ENCODE measurements at regions not wholly inside any gene's neighbourhood (a gene's known extent, or its start where the extent isn't known, plus 50 kb on each side); places are given as distances from the start of the nearest gene placed in this dataset.
"Not testable (repeated sequence)": the region's sequence is repeated elsewhere in the genome, so short reads cannot be mapped to it uniquely, and the experiment has no call there.

GRCh38 chr5:118069452-118069851, 918.9 kb downstream of the DTWD2 start:
- no peaks in the 10 kb centered on the region for H4K20me1 ChIP-seq (ENCODE audit: insufficient read depth)
- peak overlapping the region; percentile 10 for H3K4me3 ChIP-seq (ENCODE audit: low read length)
- peak overlapping the region; percentile 83 for H3K27ac ChIP-seq (ENCODE audit: low read length)
- no peaks in the 10 kb centered on the region for H3K9me2 ChIP-seq (ENCODE audit: insufficient read depth, low read length)
- H3K27me3 ChIP-seq (ENCODE audit: insufficient read depth, low read depth, low read length) = no peaks in the 10 kb centered on the region
- no peaks in the 10 kb centered on the region for H3K9me3 ChIP-seq (ENCODE audit: low read length)
- H3F3A ChIP-seq (ENCODE audit: insufficient read depth, low read length, poor library complexity, severe bottlenecking) = no peaks in the 10 kb centered on the region
- peak overlapping the region; percentile 9 for H3K4me2 ChIP-seq (ENCODE audit: low read length)
- H3K79me2 ChIP-seq (replicated peaks; ENCODE audit: insufficient read depth, low read length) = no peaks in the 10 kb centered on the region
- no peaks in the 10 kb centered on the region for H3K36me3 ChIP-seq (ENCODE audit: insufficient read depth, low read length)
- no peak for TF ChIP-seq EZH2 (IDR thresholded peaks at IDR 0.05; ENCODE audit: borderline replicate concordance, insufficient read depth, low read length, poor library complexity, severe bottlenecking)
- peak; percentile 98 for TF ChIP-seq EP300 (conservative IDR thresholded peaks at IDR 0.05; ENCODE audit: poor library complexity, severe bottlenecking)
- no peak for TF ChIP-seq MXI1 (conservative IDR thresholded peaks at IDR 0.05; ENCODE audit: poor library complexity, severe bottlenecking)
- peak; percentile 79 for TF ChIP-seq POLR2AphosphoS5 (IDR thresholded peaks at IDR 0.05)
- H3K9ac ChIP-seq (ENCODE audit: low read length) = no peak overlapping the region
- H2AFZ ChIP-seq (ENCODE audit: low read depth, low read length) = no peak overlapping the region

GRCh38 chr5:118068886-118069285, 919.5 kb downstream of the DTWD2 start:
- Histone ChIP-seq H3K9ac (ENCODE audit: low read length) (no peak overlapping the region), H3K9me2 (ENCODE audit: insufficient read depth, low read length) (no peaks in the 10 kb centered on the region), H3F3A (ENCODE audit: insufficient read depth, low read length, poor library complexity, severe bottlenecking) (no peaks in the 10 kb centered on the region), H3K27ac (ENCODE audit: low read length) (peak overlapping the region; percentile 83), H3K4me3 (ENCODE audit: low read length) (peak overlapping the region; percentile 34), H2AFZ (ENCODE audit: low read depth, low read length) (no peak overlapping the region), H3K9me3 (ENCODE audit: low read length) (no peaks in the 10 kb centered on the region), H3K4me2 (ENCODE audit: low read length) (peak overlapping the region; percentile 9), H4K20me1 (ENCODE audit: insufficient read depth) (no peaks in the 10 kb centered on the region), H3K79me2 (replicated peaks; ENCODE audit: insufficient read depth, low read length) (no peaks in the 10 kb centered on the region), H3K36me3 (ENCODE audit: insufficient read depth, low read length) (no peaks in the 10 kb centered on the region), H3K27me3 (ENCODE audit: insufficient read depth, low read depth, low read length) (no peaks in the 10 kb centered on the region)
- TF ChIP-seq POLR2AphosphoS5 (IDR thresholded peaks at IDR 0.05) = no peak
- no peak for TF ChIP-seq RAD21 (conservative IDR thresholded peaks at IDR 0.05)
- no peak for TF ChIP-seq CTCF (IDR thresholded peaks at IDR 0.05; ENCODE audit: poor library complexity, severe bottlenecking)
- TF ChIP-seq REST (IDR thresholded peaks at IDR 0.05; ENCODE audit: borderline replicate concordance) = no peak
- no peak for TF ChIP-seq EP300 (conservative IDR thresholded peaks at IDR 0.05; ENCODE audit: poor library complexity, severe bottlenecking)
- no peak for TF ChIP-seq MXI1 (conservative IDR thresholded peaks at IDR 0.05; ENCODE audit: poor library complexity, severe bottlenecking)
- TF ChIP-seq TAF1 (IDR thresholded peaks at IDR 0.05; ENCODE audit: low read depth) = no peak
- TF ChIP-seq EZH2 (IDR thresholded peaks at IDR 0.05; ENCODE audit: borderline replicate concordance, insufficient read depth, low read length, poor library complexity, severe bottlenecking) = no peak
- TF ChIP-seq SMC3 (conservative IDR thresholded peaks at IDR 0.05; ENCODE audit: poor library complexity) = no peak

- not testable (repeated sequence) for H2AFZ ChIP-seq (ENCODE audit: low read depth, low read length); H3K79me2 ChIP-seq (replicated peaks; ENCODE audit: insufficient read depth, low read length); H3K9me3 ChIP-seq (ENCODE audit: low read length); H3K4me3 ChIP-seq (ENCODE audit: low read length); H3K27ac ChIP-seq (ENCODE audit: low read length); H3K9me2 ChIP-seq (ENCODE audit: insufficient read depth, low read length); H3F3A ChIP-seq (ENCODE audit: insufficient read depth, low read length, poor library complexity, severe bottlenecking); H3K36me3 ChIP-seq (ENCODE audit: insufficient read depth, low read length); H3K4me2 ChIP-seq (ENCODE audit: low read length); H4K20me1 ChIP-seq (ENCODE audit: insufficient read depth); H3K27me3 ChIP-seq (ENCODE audit: insufficient read depth, low read depth, low read length); H3K9ac ChIP-seq (ENCODE audit: low read length)
Measured at GRCh38 chr5:118063836-118064235, 924.5 kb downstream of the DTWD2 start.
